Stimulated activated CD4-positive, alpha-beta T cell treated with anti-CD3 and anti-CD28 coated beads, Interleukin-12 subunit alpha, Interleukin-12 subunit beta, amount 100 ng/mL, for 4 hours (primary cell): ENCODE measurements at regions not wholly inside any gene's neighbourhood (a gene's known extent, or its start where the extent isn't known, plus 50 kb on each side); places are given as distances from the start of the nearest gene placed in this dataset.
A peak's percentile ranks its signal among the peaks of the same experiment; 100 is the strongest.
"Not testable (repeated sequence)": the region's sequence is repeated elsewhere in the genome, so short reads cannot be mapped to it uniquely, and the experiment has no call there.

Source experiments
- DNase-seq: peaks from one replicate; pipeline ENCODE4 v3.0.0-alpha.2; 2020

GRCh38 chr9:117775591-117775990, 71.4 kb downstream of the TLR4 start:
- no peak for DNase-seq

GRCh38 chr9:117777823-117778222, 73.6 kb downstream of the TLR4 start:
- no peak for DNase-seq

DNA sequence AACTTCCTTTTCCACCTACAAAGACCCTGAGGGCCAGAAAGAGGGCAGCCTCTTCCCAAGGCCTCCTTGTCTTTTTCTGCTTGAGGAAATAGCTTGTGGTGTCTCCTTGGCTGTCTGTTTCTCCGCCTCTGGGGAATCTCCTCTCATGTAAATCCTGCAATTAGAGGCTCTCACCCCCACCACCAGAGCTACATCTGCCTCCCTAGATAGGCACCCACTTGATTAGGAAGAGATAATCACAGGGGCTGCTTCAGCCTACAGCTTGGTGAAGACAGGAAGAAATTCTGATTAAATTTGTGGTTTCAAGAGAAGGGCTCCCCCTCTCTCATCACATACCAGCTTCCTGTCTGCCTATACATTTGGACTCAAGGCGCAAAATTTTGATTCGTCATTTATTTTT, 75.6 kb downstream of the TLR4 start:
- no peak for DNase-seq

- peak; percentile 21 for DNase-seq
Observed at GRCh38 chr9:117782931-117783788, 79.0 kb downstream of the TLR4 start.

DNA sequence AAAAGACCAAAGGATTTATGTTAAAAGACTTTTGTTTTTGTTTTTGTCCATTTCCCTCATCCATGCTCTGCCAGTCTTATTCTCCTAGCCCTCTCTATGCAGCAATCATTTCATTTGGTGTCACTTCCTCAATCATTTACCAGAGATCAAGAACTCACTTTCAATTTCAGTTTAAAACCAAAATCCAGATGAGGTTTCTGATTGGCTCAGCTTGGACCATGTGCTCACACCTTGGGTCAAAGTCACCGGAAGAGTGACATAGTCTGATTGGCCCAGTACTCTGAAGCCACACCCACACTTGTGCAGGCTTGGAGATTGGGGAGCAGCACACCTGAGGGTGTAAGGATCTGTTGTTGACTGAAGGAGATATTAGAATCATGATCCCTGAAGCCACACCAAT, 79.6 kb downstream of the TLR4 start:
- DNase-seq = no peak

- DNase-seq = no peak
Observed at GRCh38 chr9:117784996-117785395, 80.8 kb downstream of the TLR4 start.

DNA sequence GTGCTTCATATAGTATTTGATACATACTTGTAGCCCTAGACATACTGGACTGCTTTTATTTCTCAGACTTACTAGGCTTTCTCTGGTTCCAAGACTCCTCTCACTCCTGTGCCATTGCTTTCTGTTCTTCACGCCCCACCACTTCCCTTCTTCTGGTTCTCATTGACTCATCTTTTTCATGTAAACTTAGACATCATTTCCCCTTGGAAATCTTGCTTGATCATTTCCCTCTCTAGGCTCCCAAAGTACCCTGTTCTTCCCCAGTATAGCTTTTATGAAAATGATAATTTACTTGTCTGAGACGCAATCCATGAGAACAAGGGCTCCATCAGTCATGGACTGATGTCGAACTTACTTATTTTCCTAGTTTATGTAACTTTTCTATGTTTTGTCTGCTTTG, 83.5 kb downstream of the TLR4 start:
- DNase-seq = no peak

DNA sequence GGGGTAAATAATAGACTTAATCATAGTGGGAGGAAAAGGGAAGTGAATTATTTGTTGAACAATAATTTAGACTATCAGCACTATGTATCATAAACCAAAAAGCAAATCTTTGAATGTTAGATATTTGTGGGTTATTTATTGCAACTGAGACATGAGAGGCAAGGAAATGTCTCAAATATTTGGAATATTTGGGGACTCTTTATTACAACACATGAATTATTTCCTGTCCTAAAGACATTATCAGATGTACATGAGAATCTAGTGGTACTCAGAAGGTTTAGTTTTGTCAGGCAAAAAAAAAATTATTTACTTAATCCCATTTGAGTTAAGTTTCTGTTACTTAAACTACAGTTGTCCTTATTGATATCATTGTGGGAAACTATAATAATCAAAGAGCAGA, 91.1 kb downstream of the TLR4 start:
- DNase-seq = no peak

GRCh38 chr9:117796681-117797080, 92.5 kb downstream of the TLR4 start:
- DNase-seq = no peak

- no peak for DNase-seq
Observed at GRCh38 chr9:117800389-117800788, 96.2 kb downstream of the TLR4 start.

DNA sequence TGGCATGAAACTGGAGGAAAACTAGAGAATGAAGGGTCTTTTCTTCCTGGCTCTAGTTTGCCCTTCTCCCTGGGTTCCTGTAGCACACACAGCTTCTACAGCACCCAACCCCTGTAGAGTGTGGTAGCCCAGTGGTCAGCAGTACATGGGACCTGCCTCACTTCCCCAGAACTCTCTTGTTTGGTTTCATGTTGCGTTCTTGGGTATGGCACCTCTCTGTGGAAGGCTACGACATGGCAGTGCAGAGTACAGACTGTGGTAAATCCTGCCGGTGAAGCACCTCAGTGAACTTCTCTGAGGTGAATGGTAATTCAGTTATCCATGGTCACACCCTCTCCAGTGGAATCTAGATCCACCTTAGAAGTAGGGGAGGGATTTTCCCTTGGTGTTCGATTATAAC, 105.5 kb downstream of the TLR4 start:
- DNase-seq = no peak

GRCh38 chr9:117815315-117815714, 111.1 kb downstream of the TLR4 start:
- DNase-seq = no peak

- no peak for DNase-seq
Observed at GRCh38 chr9:117815948-117816347, 111.7 kb downstream of the TLR4 start.

DNA sequence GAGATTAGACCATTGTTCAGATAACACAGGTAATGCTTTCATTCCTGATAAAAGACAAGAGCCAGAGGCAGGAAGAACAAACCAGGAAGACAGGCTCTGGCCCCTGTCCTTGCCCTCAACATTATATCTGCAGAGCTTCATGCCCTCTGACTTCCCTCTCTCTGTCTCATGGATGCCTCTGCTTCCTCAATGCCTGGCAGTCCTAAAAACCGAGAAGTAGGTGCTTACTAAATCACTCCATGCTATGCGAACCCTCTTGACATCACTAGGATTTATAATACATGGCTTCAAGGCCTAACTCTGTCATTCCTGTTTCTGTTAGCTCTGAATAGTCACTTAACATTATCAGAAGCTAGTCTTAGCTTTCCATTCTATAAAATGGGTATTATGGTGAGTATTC, 117.8 kb downstream of the TLR4 start:
- no peak for DNase-seq

DNA sequence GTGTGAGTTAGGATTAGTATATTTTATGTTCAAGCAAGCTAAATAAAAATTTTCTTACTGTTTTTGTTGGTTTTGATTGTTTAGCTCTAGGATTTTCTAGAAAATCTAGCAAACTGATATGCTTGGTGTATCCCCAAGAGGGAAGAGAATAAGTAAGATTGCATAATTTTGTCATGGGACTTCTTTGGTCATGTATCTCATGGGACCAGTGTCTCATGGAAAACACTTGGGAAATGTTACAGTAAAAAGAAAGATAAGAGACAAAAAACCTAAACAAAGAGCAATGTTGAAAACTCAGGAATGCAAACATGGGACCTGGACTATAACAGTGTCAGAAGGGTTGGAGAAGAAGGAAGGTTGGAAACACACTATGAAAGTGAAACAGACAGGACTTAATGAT, 119.4 kb downstream of the TLR4 start:
- no peak for DNase-seq

- peak; percentile 8 for DNase-seq
Observed at GRCh38 chr9:117825609-117826347, 121.6 kb downstream of the TLR4 start.

DNA sequence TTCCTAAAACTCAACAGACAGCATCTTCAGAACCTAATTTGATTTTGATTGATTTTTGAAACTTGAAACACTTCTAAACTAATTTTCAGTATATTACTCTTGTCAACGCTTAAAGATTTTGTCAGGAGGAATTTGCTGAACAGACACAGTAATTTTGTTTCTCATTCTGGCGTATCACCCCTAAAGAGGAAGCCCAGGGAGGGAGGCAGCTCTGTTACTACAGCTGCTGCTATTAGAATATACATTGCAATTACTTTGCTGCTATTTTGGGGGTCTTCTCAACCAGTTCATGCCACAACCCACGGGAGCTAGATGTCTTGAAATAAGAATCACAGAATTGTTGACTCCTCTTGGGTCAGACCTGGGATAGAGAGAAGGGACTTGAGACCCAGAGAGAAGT, 122.6 kb downstream of the TLR4 start:
- DNase-seq = no peak

- DNase-seq = no peak
Observed at GRCh38 chr9:117827456-117827855, 123.3 kb downstream of the TLR4 start.

DNA sequence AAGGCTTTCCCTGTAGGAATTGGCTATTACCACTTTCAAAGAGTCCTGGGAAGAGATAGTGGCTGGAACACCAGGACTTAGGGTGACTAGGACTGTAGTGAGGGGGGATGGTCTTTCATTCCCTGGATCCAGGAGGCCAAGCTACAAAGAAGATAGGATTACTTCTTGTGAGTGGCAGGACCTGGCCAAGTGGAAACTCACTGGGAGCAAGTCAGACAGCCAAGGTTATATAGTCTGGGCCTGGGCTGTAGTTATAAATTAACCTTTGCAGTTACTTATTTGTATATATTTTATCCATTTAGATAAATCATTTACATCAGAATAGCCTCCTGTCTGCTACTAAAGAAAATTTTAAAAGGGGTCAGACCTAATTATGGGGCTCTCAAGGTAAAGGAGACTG, 124.3 kb downstream of the TLR4 start:
- no peak for DNase-seq

DNA sequence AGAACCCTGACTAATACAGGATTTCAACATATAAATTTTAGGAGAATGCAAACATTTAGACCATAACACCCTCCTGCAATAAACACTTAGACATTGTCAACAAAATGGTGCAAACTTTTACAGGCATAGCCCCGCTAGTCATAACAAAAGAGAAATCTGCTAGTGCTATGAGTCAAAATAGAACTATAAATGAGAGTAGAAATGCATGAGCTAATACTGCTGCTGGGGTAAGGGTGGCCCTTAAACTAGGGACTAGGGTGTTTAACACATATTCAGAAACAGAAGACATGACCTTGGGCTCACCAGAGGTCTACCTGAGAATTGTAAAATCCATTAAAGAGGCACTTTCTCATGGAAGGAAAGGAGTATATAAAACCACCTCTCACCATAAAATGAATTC, 131.6 kb downstream of the TLR4 start:
- DNase-seq = no peak

DNA sequence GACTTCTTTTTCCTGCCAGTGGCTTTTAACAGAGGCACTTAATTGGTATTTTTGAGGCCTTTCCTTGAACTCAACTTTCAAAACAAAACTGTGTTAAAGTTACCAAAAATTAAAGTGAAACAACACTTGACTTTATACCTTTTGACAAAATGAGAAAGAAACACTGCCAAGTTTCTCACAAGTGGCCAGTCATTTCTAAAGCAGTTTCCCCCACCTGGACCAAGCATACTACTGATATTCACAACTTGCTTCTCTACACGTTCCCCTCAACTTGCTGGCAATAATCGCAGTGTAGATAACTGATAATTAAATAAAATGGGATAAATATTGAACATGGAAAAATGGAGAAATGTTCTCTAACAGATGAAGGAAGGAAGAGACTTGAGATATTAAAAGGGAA, 135.7 kb downstream of the TLR4 start:
- no peak for DNase-seq

DNA sequence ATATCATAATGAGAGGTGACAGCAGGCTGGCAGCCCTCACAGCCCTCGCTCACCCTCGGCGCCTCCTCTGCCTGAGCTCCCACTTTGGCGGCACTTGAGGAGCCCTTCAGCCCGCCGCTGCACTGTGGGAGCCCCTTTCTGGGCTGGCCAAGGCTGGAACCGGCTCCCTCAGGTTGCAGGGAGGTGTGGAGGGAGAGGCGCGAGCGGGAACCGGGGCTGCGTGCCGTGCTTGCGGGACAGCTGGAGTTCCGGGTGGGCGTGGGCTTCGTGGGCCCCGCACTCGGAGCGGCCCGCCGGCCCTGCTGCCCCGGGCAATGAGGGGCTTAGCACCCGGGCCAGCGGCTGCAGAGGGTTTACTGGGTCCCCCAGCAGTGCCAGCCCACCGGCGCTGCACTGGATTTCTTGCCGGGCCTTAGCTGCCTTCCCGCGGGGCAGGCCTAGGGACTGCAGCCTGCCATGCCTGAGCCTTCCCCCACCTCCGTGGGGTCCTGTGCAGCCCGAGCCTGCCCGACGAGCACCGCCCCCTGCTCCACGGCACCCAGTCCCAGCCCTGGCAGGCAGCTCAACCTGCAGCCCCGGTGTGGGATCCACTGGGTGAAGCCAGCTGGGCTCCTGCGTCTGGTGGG, 147.7 kb downstream of the TLR4 start:
- DNase-seq = not testable (repeated sequence)

- DNase-seq = no peak
Observed at GRCh38 chr9:117858561-117858960, 154.4 kb downstream of the TLR4 start.

DNA sequence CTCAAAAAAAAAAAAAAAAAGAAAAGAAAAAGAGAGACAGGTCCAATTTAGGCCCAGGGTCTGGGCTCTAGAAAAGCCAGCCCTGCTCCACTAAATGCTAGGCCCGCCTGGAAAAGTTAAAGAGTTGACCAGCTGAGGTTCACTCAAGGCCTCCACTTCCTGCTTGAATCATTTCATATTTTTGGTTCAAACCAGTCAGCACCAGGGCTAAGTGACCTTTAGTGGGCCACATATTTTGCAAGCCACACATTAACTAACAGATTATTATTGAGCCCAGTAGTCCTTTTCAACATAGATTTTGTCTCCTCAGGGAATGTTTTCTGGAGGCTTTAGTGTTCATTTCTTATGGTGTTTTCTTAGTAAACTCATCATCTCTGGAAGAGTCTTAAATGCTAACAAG, 156.6 kb downstream of the TLR4 start:
- DNase-seq = no peak
